CD4-positive, alpha-beta memory T cell (primary cell): ENCODE measurements at regions not wholly inside any gene's neighbourhood (a gene's known extent, or its start where the extent isn't known, plus 50 kb on each side); places are given as distances from the start of the nearest gene placed in this dataset.
"Not testable (repeated sequence)": the region's sequence is repeated elsewhere in the genome, so short reads cannot be mapped to it uniquely, and the experiment has no call there.

Source experiments
- CTCF ChIA-PET: fragments of 350-600 bp; sonication (Branson Sonifier 250); formaldehyde crosslinking; loops from one replicate; lab custom pipeline; 2021; ENCODE audit warnings: inconsistent platforms; ENCODE audit not compliant: partially characterized antibody; lab: Charles Lee
- POLR2A ChIA-PET: fragments of 350-600 bp; sonication (Branson Sonifier 250); formaldehyde crosslinking; loops from one replicate; lab custom pipeline; 2021; ENCODE audit not compliant: partially characterized antibody; lab: Charles Lee
- DNase-seq, 5 donors: peaks; one replicate each; pipeline versions ENCODE4 v3.0.0 to v3.0.0-alpha.2; 2020 to 2022; ENCODE audit warnings: mixed read lengths in 1 of 5
- H3K27ac ChIP-seq: one replicate; pipeline ENCODE4 v1.7.0; 2013; ENCODE audit warnings: low read depth, low read length
- H3K27me3 ChIP-seq: 2 replicates; pipeline ENCODE4 v1.7.0; 2013; ENCODE audit warnings: mild to moderate bottlenecking, low read length, moderate library complexity; ENCODE audit not compliant: insufficient read depth
- H3K36me3 ChIP-seq: 2 replicates; pipeline ENCODE4 v1.7.0; 2013; ENCODE audit warnings: mild to moderate bottlenecking, low read length, moderate library complexity; ENCODE audit not compliant: insufficient read depth
- H3K4me1 ChIP-seq: 2 replicates; pipeline ENCODE4 v1.7.0; 2013; ENCODE audit warnings: mild to moderate bottlenecking, low read length, moderate library complexity; ENCODE audit not compliant: insufficient read depth
- H3K4me3 ChIP-seq, 2 donors: one replicate each; pipeline ENCODE4 v1.7.0; 2013; ENCODE audit warnings: low read length in 2 of 2, mild to moderate bottlenecking in 1 of 2
- H3K9me3 ChIP-seq, 2 donors: one replicate each; pipeline ENCODE4 v1.7.0; 2013; ENCODE audit warnings: low read length in 2 of 2, control low read depth in 1 of 2; ENCODE audit not compliant: control insufficient read depth in 1 of 2
- H3K27ac Mint-ChIP-seq, 7 donors: one replicate each; pipeline ENCODE4 v1.8.0; 2020 to 2021; ENCODE audit warnings: mixed read lengths in 7 of 7, mild to moderate bottlenecking in 6 of 7, inconsistent platforms in 3 of 7, moderate library complexity in 3 of 7
- H3K27me3 Mint-ChIP-seq, 2 donors: one replicate each; pipeline ENCODE4 v1.8.0; 2020 to 2021; ENCODE audit warnings: mixed read lengths in 2 of 2
- H3K36me3 Mint-ChIP-seq, 2 donors: one replicate each; pipeline ENCODE4 v1.8.0; 2020 to 2021; ENCODE audit warnings: mixed read lengths in 2 of 2, inconsistent platforms in 1 of 2, mild to moderate bottlenecking in 1 of 2
- H3K4me1 Mint-ChIP-seq, 4 donors: one replicate each; pipeline ENCODE4 v1.8.0; 2020 to 2021; ENCODE audit warnings: mixed read lengths in 4 of 4, mild to moderate bottlenecking in 1 of 4
- H3K4me3 Mint-ChIP-seq, 8 donors: one replicate each; pipeline ENCODE4 v1.8.0; 2020 to 2021; ENCODE audit warnings: mixed read lengths in 8 of 8, mild to moderate bottlenecking in 7 of 8, moderate library complexity in 6 of 8, inconsistent platforms in 3 of 8
- H3K9me3 Mint-ChIP-seq, 8 donors: one replicate each; pipeline ENCODE4 v1.8.0; 2020 to 2021; ENCODE audit warnings: mixed read lengths in 8 of 8, mild to moderate bottlenecking in 5 of 8, inconsistent platforms in 3 of 8, moderate library complexity in 1 of 8
- intact Hi-C: fragments of 100-400 bp; cut with micrococcal nuclease; formaldehyde crosslinking; loops from one replicate; pipeline ENCODE4 v1.15.1; 2023

DNA sequence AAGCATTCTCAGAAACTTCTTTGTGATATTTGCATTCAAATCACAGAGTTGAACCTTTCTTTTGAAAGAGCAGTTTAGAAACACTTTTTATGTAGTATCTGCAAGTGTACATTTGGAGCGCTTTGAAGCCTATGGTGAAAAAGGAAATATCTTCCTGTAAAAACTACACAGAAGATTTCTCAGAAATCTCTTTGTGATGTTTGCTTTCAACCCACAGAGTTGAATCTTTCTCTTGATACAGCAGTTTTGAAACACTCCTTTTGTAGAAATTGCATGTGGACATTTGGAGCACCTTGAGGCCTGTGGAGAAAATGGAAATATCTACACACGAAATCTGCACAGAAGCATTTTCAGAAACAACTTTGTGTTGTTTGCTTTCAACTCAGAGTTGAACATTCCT, 612.3 kb upstream of the ZNF337 start:
- peaks cover 4 to 16% of the 10 kb centered on the region in 2 donors for H3K36me3 Mint-ChIP-seq
- DNase-seq: no peak
- peaks cover 24 to 64% (median 44%) of the 10 kb centered on the region in 4 donors for H3K4me1 Mint-ChIP-seq
- H3K36me3 ChIP-seq: no peaks in the 10 kb centered on the region
- H3K27me3 ChIP-seq: no peaks in the 10 kb centered on the region
- H3K9me3 Mint-ChIP-seq: peaks cover 0 to 27% (median 2%) of the 10 kb centered on the region in 8 donors
- H3K9me3 ChIP-seq: no peaks in the 10 kb centered on the region
- peak overlapping the region in 6 of 8 donors; percentile 29 to 70 (median 43) for H3K4me3 Mint-ChIP-seq
- POLR2A ChIA-PET: no interaction called here
- no peaks in the 10 kb centered on the region for H3K27me3 Mint-ChIP-seq
- peaks cover 44% of the 10 kb centered on the region for H3K4me1 ChIP-seq
- H3K27ac Mint-ChIP-seq: peak overlapping the region in 6 of 7 donors; percentile 53 to 85 (median 82)
- intact Hi-C loops: loop anchor here (2.0 kb wide), 1 partner anchor 20 kb away; no protein-coding TSS in a partner anchor
- CTCF ChIA-PET: no interaction called here
- H3K27ac ChIP-seq: no peak overlapping the region
- H3K4me3 ChIP-seq: no peak overlapping the region

- Mint-ChIP-seq H3K4me1 (peaks cover 0 to 10% (median 5%) of the 10 kb centered on the region in 4 donors), H3K4me3 (no peak overlapping the region)
These were observed 598.4 kb upstream of the ZNF337 start for GRCh38 chr20:26295006-26295405.

DNA sequence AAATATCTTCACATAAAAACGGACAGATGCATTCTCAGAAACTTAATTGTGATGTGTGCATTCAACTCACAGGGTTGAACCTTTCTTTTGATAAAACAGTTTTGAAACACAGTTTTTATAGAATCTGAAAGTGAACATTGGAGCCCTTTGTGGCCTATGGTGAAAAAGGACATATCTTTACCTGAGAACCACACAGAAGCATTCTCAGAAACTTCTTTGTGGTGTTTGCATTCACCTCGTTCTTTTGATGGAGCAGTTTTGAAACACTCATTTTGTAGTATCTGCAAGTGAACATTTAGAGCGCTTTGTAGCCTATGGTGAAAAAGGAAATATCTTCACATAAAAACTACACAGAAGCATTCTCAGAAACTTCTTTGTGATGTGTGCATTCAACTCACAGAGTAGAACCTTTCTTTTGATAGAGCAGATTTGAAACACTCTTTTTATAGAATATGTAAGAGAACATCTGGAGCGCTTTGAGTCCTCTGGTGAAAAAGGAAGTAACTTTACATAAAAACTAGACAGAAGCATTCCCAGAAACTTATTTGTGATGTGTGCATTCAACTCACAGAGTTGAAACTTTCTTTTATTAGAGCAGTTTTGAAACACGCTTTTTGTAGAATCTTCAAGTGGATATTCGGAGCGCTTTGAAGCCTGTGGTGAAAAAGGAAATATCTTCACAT, 591.9 kb upstream of the ZNF337 start:
- H3K27ac ChIP-seq, H3K4me3 ChIP-seq, CTCF ChIA-PET, DNase-seq, H3K36me3 ChIP-seq, H3K27me3 ChIP-seq, H3K27me3 Mint-ChIP-seq, H3K9me3 ChIP-seq, H3K9me3 Mint-ChIP-seq, POLR2A ChIA-PET, H3K36me3 Mint-ChIP-seq: not testable (repeated sequence)
- Mint-ChIP-seq H3K4me1 (peaks cover 16 to 46% (median 36%) of the 10 kb centered on the region in 4 donors), H3K27ac (peak overlapping the region; percentile 36 to 78 (median 43)), H3K4me3 (peak overlapping the region; percentile 9 to 74 (median 42))
- intact Hi-C loops: loop anchor here (1.0 to 2.0 kb wide), 3 partner anchors 9 to 20 kb away; no protein-coding TSS in a partner anchor
- H3K4me1 ChIP-seq: peaks cover 44% of the 10 kb centered on the region

More at GRCh38 chr20:26295006-26295405, 598.4 kb upstream of the ZNF337 start:
- Histone ChIP-seq H3K4me3 (no peak overlapping the region), H3K9me3 (no peaks in the 10 kb centered on the region), H3K36me3 (no peaks in the 10 kb centered on the region), H3K4me1 (no peaks in the 10 kb centered on the region), H3K27ac (no peak overlapping the region), H3K27me3 (no peaks in the 10 kb centered on the region)
- peaks cover 0 to 5% (median 0%) of the 10 kb centered on the region in 8 donors for H3K9me3 Mint-ChIP-seq
- DNase-seq: no peak
- H3K27ac Mint-ChIP-seq: no peak overlapping the region
- H3K36me3 Mint-ChIP-seq: no peaks in the 10 kb centered on the region
- intact Hi-C loops: no loop called here
- no peaks in the 10 kb centered on the region for H3K27me3 Mint-ChIP-seq
- CTCF ChIA-PET: no interaction called here
- POLR2A ChIA-PET: no interaction called here

DNA sequence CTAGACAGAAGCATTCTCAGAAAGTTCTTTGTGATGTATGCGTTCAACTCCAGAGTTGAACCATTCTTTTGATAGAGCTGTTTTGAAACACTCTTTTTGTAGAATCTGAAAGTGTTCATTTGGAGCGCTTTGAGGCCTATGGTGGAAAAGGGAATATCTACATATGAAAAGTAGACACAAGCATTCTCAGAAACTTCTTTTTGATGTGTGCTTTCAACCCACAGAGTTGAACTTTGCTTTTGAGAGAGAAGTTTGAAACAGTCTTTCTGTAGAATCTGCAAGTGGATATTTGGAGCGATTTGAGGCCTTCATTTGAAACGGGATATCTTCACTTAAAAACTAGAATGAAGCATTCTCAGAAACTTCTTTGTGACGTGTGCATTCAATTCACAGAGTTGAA, 582.6 kb upstream of the ZNF337 start:
- H3K27me3 Mint-ChIP-seq: no peaks in the 10 kb centered on the region
- H3K36me3 Mint-ChIP-seq: peaks cover 0 to 6% of the 10 kb centered on the region in 2 donors
- no peaks in the 10 kb centered on the region for H3K36me3 ChIP-seq
- intact Hi-C loops: loop anchor here (1.0 kb wide), 1 partner anchor 9 kb away; no protein-coding TSS in a partner anchor
- H3K27ac ChIP-seq: no peak overlapping the region
- DNase-seq: no peak
- H3K9me3 ChIP-seq: no peaks in the 10 kb centered on the region
- peaks cover 0 to 4% (median 0%) of the 10 kb centered on the region in 8 donors for H3K9me3 Mint-ChIP-seq
- H3K27ac Mint-ChIP-seq: peak overlapping the region in 6 of 7 donors; percentile 36 to 82 (median 72)
- H3K4me1 Mint-ChIP-seq: peaks cover 19 to 59% (median 42%) of the 10 kb centered on the region in 4 donors
- H3K4me3 ChIP-seq: no peak overlapping the region
- peak overlapping the region in 6 of 8 donors; percentile 15 to 54 (median 44) for H3K4me3 Mint-ChIP-seq
- CTCF ChIA-PET: no interaction called here
- POLR2A ChIA-PET: no interaction called here
- H3K27me3 ChIP-seq: no peaks in the 10 kb centered on the region
- H3K4me1 ChIP-seq: peaks cover 37% of the 10 kb centered on the region

GRCh38 chr20:26277339-26277738, 580.7 kb upstream of the ZNF337 start:
- peaks cover 31% of the 10 kb centered on the region for H3K4me1 ChIP-seq
- DNase-seq: no peak
- no peaks in the 10 kb centered on the region for H3K27me3 ChIP-seq
- no peak overlapping the region for H3K27ac Mint-ChIP-seq
- CTCF ChIA-PET: no interaction called here
- POLR2A ChIA-PET: no interaction called here
- peaks cover 0 to 6% of the 10 kb centered on the region in 2 donors for H3K36me3 Mint-ChIP-seq
- H3K9me3 ChIP-seq: no peaks in the 10 kb centered on the region
- no peaks in the 10 kb centered on the region for H3K36me3 ChIP-seq
- no peak overlapping the region for H3K27ac ChIP-seq
- H3K4me3 ChIP-seq: no peak overlapping the region
- intact Hi-C loops: no loop called here
- peaks cover 14 to 41% (median 26%) of the 10 kb centered on the region in 4 donors for H3K4me1 Mint-ChIP-seq
- H3K9me3 Mint-ChIP-seq: peaks cover 0 to 4% (median 0%) of the 10 kb centered on the region in 8 donors
- H3K27me3 Mint-ChIP-seq: no peaks in the 10 kb centered on the region
- H3K4me3 Mint-ChIP-seq: no peak overlapping the region

DNA sequence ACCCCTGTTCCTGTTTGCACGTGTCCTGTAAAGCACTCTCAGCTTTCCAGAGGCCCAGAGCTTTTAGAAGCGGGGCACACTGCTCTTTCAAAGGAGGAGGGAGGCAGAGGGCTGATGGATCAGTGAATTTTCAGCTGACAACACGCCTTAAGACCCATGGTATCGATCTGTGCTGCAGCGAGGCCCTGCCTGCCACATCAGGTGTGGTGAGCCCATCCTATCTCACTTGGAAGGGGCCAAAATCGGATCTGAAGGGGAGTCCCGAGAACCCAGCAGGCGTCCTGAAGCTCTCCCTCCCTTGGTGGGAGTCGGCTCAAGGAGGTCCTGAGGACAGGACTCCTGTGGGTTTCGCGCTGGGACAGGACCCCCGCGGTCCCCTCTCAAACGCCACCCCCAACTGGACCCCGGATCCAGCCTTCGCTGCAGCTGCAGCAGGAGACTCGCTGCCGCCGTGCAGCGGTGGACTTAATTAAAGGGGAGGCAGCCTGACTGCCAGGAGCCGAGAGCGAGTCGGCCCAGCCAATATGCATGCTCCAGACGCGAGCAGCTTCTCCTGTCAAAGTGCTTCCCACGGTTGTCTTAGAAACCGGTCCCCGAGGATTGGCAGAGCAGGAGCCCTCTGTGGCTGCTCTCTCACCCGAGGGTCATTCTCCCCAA, 580.0 kb upstream of the ZNF337 start:
- Mint-ChIP-seq H3K9me3 (peaks cover 0 to 7% (median 0%) of the 10 kb centered on the region in 8 donors), H3K27ac (no peak overlapping the region), H3K4me1 (peaks cover 14 to 35% (median 20%) of the 10 kb centered on the region in 4 donors), H3K4me3 (no peak overlapping the region), H3K27me3 (no peaks in the 10 kb centered on the region), H3K36me3 (peaks cover 0 to 3% of the 10 kb centered on the region in 2 donors)
- peaks cover 25% of the 10 kb centered on the region for H3K4me1 ChIP-seq
- no peak overlapping the region for H3K27ac ChIP-seq
- H3K27me3 ChIP-seq: no peaks in the 10 kb centered on the region
- ChIA-PET CTCF (no interaction called here), POLR2A (no interaction called here)
- intact Hi-C loops: no loop called here
- H3K36me3 ChIP-seq: no peaks in the 10 kb centered on the region
- no peak for DNase-seq
- no peaks in the 10 kb centered on the region for H3K9me3 ChIP-seq
- H3K4me3 ChIP-seq: no peak overlapping the region

GRCh38 chr20:26268762-26269161, 572.1 kb upstream of the ZNF337 start:
- H3K27me3 ChIP-seq, H3K9me3 Mint-ChIP-seq, DNase-seq, CTCF ChIA-PET, H3K4me1 ChIP-seq, intact Hi-C loops, POLR2A ChIA-PET, H3K27ac Mint-ChIP-seq, H3K36me3 Mint-ChIP-seq, H3K27me3 Mint-ChIP-seq, H3K36me3 ChIP-seq, H3K9me3 ChIP-seq, H3K27ac ChIP-seq, H3K4me1 Mint-ChIP-seq, H3K4me3 ChIP-seq, H3K4me3 Mint-ChIP-seq: not testable (repeated sequence)
